ENCODE measurements at regions not wholly inside any gene's neighbourhood (a gene's known extent, or its start where the extent isn't known, plus 50 kb on each side); places are given as distances from the start of the nearest gene placed in this dataset.

- TF ChIP-seq CTCF (optimal IDR thresholded peaks at IDR 0.05 in 1 of 3, IDR thresholded peaks at IDR 0.05 in 1 of 3, conservative IDR thresholded peaks at IDR 0.05 in 1 of 3; ENCODE audit: extremely low read depth in 1 of 3, insufficient read depth in 2 of 3, low read length in 3 of 3), result no peak
- no peak for TF ChIP-seq EZH2 (IDR thresholded peaks at IDR 0.05; ENCODE audit: low read length)
Observed at GRCh38 chr13:99886706-99887105, 84.9 kb downstream of the ZIC5 start.
